Neural progenitor cell (in vitro differentiated cells): ENCODE measurements at regions not wholly inside any gene's neighbourhood (a gene's known extent, or its start where the extent isn't known, plus 50 kb on each side); places are given as distances from the start of the nearest gene placed in this dataset.

Source experiments
- DNase-seq: peaks from one replicate; pipeline ENCODE4 v3.0.0-alpha.2; 2016; ENCODE audit warnings: low spot score
- H2AFZ ChIP-seq: fragments of 200-600 bp; sonication (generic); replicated peaks from 2 replicates; pipeline ENCODE4 v1.6.1; 2016; ENCODE audit warnings: antibody characterized with exemption
- H3F3A ChIP-seq: fragments of 200-600 bp; sonication (generic); 2 replicates; pipeline ENCODE4 v1.6.1; 2016; ENCODE audit warnings: antibody characterized with exemption, low read depth
- H3K27ac ChIP-seq: fragments of 200-600 bp; sonication (generic); 2 replicates; pipeline ENCODE4 v1.5.1; 2016; ENCODE audit warnings: mild to moderate bottlenecking
- H3K27me3 ChIP-seq: fragments of 200-600 bp; sonication (generic); 2 replicates; pipeline ENCODE4 v1.6.1; 2016; ENCODE audit warnings: mild to moderate bottlenecking, moderate library complexity
- H3K36me3 ChIP-seq: fragments of 200-600 bp; sonication (generic); 2 replicates; pipeline ENCODE4 v1.5.1; 2016
- H3K4me1 ChIP-seq: fragments of 200-600 bp; sonication (generic); 2 replicates; pipeline ENCODE4 v1.6.1; 2016; ENCODE audit warnings: mixed run types
- H3K4me2 ChIP-seq: fragments of 200-600 bp; sonication (generic); 2 replicates; pipeline ENCODE4 v1.6.1; 2016
- H3K4me3 ChIP-seq: fragments of 200-600 bp; sonication (generic); 2 replicates; pipeline ENCODE4 v1.5.1; 2016
- H3K79me2 ChIP-seq: fragments of 200-600 bp; sonication (generic); 2 replicates; pipeline ENCODE4 v1.6.1; 2016; ENCODE audit warnings: low read depth
- H3K9ac ChIP-seq: fragments of 200-600 bp; sonication (generic); 2 replicates; pipeline ENCODE4 v1.6.1; 2016
- H3K9me3 ChIP-seq: fragments of 200-600 bp; sonication (generic); 2 replicates; pipeline ENCODE4 v1.5.1; 2016; ENCODE audit warnings: low read depth
- H4K20me1 ChIP-seq: fragments of 200-600 bp; sonication (generic); 2 replicates; pipeline ENCODE4 v1.6.1; 2016; ENCODE audit warnings: low read depth
- H3K27ac Mint-ChIP-seq: 3 replicates; pipeline ENCODE4 v1.8.0; 2021; ENCODE audit warnings: mixed read lengths
- H3K27me3 Mint-ChIP-seq: 2 replicates; pipeline ENCODE4 v1.8.0; 2022; ENCODE audit warnings: low read depth, mild to moderate bottlenecking, inconsistent platforms, moderate library complexity, mixed read lengths; ENCODE audit not compliant: insufficient read depth
- H3K36me3 Mint-ChIP-seq: 3 replicates; pipeline ENCODE4 v1.8.0; 2021; ENCODE audit warnings: mixed read lengths
- H3K4me1 Mint-ChIP-seq: 3 replicates; pipeline ENCODE4 v1.8.0; 2021; ENCODE audit warnings: mixed read lengths
- H3K4me3 Mint-ChIP-seq: 3 replicates; pipeline ENCODE4 v1.8.0; 2021; ENCODE audit warnings: mild to moderate bottlenecking, moderate library complexity, mixed read lengths
- H3K9me3 Mint-ChIP-seq: 3 replicates; pipeline ENCODE4 v1.8.0; 2020; ENCODE audit warnings: mixed read lengths
- CTCF ChIP-seq: fragments of 200-600 bp; sonication (generic); IDR thresholded peaks from 2 replicates; pipeline ENCODE4 v1.5.1; 2017; ENCODE audit warnings: antibody characterized with exemption, mild to moderate bottlenecking
- EZH2 ChIP-seq: fragments of 200-600 bp; sonication (generic); IDR thresholded peaks from 2 replicates; pipeline ENCODE4 v1.6.1; 2017; ENCODE audit warnings: antibody characterized with exemption, mild to moderate bottlenecking, moderate library complexity
- EZH2phosphoT487 ChIP-seq: fragments of 200-600 bp; sonication (generic); IDR thresholded peaks from 2 replicates; pipeline ENCODE4 v1.6.1; 2017; ENCODE audit warnings: antibody characterized with exemption

GRCh38 chr2:150284116-150284515 lies 203.4 kb downstream of the RND3 start:
- no peak overlapping the region for H3K27ac ChIP-seq
- no peak overlapping the region for H3K9ac ChIP-seq
- no peak overlapping the region for H3K4me3 ChIP-seq
- Mint-ChIP-seq H3K36me3 (no peaks in the 10 kb centered on the region), H3K27me3 (peaks cover 4% of the 10 kb centered on the region), H3K9me3 (peaks cover 4% of the 10 kb centered on the region), H3K4me1 (peaks cover 22% of the 10 kb centered on the region), H3K4me3 (no peak overlapping the region), H3K27ac (no peak overlapping the region)
- DNase-seq: no peak
- no peaks in the 10 kb centered on the region for H3K27me3 ChIP-seq
- H2AFZ ChIP-seq: no peak overlapping the region
- TF ChIP-seq CTCF (no peak), EZH2 (no peak), EZH2phosphoT487 (no peak)
- H3K79me2 ChIP-seq: no peaks in the 10 kb centered on the region
- H3F3A ChIP-seq: no peaks in the 10 kb centered on the region
- H3K4me1 ChIP-seq: no peaks in the 10 kb centered on the region
- no peak overlapping the region for H3K4me2 ChIP-seq
- no peaks in the 10 kb centered on the region for H3K36me3 ChIP-seq
- H4K20me1 ChIP-seq: no peaks in the 10 kb centered on the region
- no peaks in the 10 kb centered on the region for H3K9me3 ChIP-seq

- Histone ChIP-seq H3F3A (no peaks in the 10 kb centered on the region), H2AFZ (no peak overlapping the region), H3K36me3 (no peaks in the 10 kb centered on the region), H4K20me1 (no peaks in the 10 kb centered on the region), H3K4me3 (no peak overlapping the region), H3K27ac (no peak overlapping the region), H3K27me3 (no peaks in the 10 kb centered on the region), H3K4me2 (no peak overlapping the region), H3K9ac (no peak overlapping the region), H3K9me3 (no peaks in the 10 kb centered on the region), H3K4me1 (no peaks in the 10 kb centered on the region), H3K79me2 (no peaks in the 10 kb centered on the region)
- Mint-ChIP-seq H3K36me3 (peaks cover 5% of the 10 kb centered on the region), H3K4me1 (peaks cover 22% of the 10 kb centered on the region), H3K9me3 (peaks cover 10% of the 10 kb centered on the region), H3K27me3 (peaks cover 6% of the 10 kb centered on the region), H3K27ac (no peak overlapping the region), H3K4me3 (no peak overlapping the region)
- TF ChIP-seq EZH2 (no peak), CTCF (no peak), EZH2phosphoT487 (no peak)
- DNase-seq: no peak
Measured at GRCh38 chr2:150282771-150283371, 204.6 kb downstream of the RND3 start.

GRCh38 chr2:150282357-150282756 lies 205.1 kb downstream of the RND3 start:
- H3K9me3 Mint-ChIP-seq: peaks cover 14% of the 10 kb centered on the region
- Histone ChIP-seq H3K79me2 (no peaks in the 10 kb centered on the region), H3F3A (no peaks in the 10 kb centered on the region), H3K27me3 (no peaks in the 10 kb centered on the region), H3K27ac (no peak overlapping the region), H3K4me1 (no peaks in the 10 kb centered on the region), H3K4me3 (no peak overlapping the region), H3K36me3 (no peaks in the 10 kb centered on the region), H3K9me3 (no peaks in the 10 kb centered on the region), H3K4me2 (no peak overlapping the region), H4K20me1 (no peaks in the 10 kb centered on the region), H2AFZ (no peak overlapping the region), H3K9ac (no peak overlapping the region)
- peaks cover 7% of the 10 kb centered on the region for H3K36me3 Mint-ChIP-seq
- TF ChIP-seq EZH2 (no peak), EZH2phosphoT487 (no peak), CTCF (no peak)
- H3K4me3 Mint-ChIP-seq: no peak overlapping the region
- DNase-seq: no peak
- peaks cover 6% of the 10 kb centered on the region for H3K27me3 Mint-ChIP-seq
- peaks cover 22% of the 10 kb centered on the region for H3K4me1 Mint-ChIP-seq
- no peak overlapping the region for H3K27ac Mint-ChIP-seq
